BJ (cell line): ENCODE measurements at regions not wholly inside any gene's neighbourhood (a gene's known extent, or its start where the extent isn't known, plus 50 kb on each side); places are given as distances from the start of the nearest gene placed in this dataset.

Source experiments
- CTCF ChIA-PET: fragments of 350-600 bp; formaldehyde crosslinking; extraction: SDS; loops from one replicate; lab custom pipeline; 2021; ENCODE audit warnings: antibody characterized with exemption, inconsistent platforms; lab: Yijun Ruan, JAX
- POLR2A ChIA-PET: fragments of 300-600 bp; sonication (Branson Sonifier 250); formaldehyde crosslinking; extraction: SDS; loops from one replicate; lab custom pipeline; 2021; ENCODE audit warnings: antibody characterized with exemption; lab: Charles Lee
- DNase-seq: peaks from one replicate; pipeline ENCODE4 v3.0.0-alpha.2; 2011; ENCODE audit warnings: low read depth
- H3K27me3 ChIP-seq: 2 replicates; pipeline ENCODE4 v1.6.0; 2011; ENCODE audit warnings: low read length; ENCODE audit not compliant: control insufficient read depth, insufficient read depth
- H3K36me3 ChIP-seq: 2 replicates; pipeline ENCODE4 v1.5.1; 2011; ENCODE audit warnings: low read length; ENCODE audit not compliant: control insufficient read depth, insufficient read depth
- H3K4me3 ChIP-seq: 2 replicates; pipeline ENCODE4 v1.5.1; 2011; ENCODE audit warnings: low read depth, mild to moderate bottlenecking, control low read depth, low read length
- CTCF ChIP-seq: IDR thresholded peaks from 2 replicates; pipeline ENCODE4 v1.5.1; 2011; ENCODE audit warnings: low read depth, mild to moderate bottlenecking, control low read depth, inconsistent platforms, low read length, moderate library complexity; ENCODE audit not compliant: insufficient read depth

DNA sequence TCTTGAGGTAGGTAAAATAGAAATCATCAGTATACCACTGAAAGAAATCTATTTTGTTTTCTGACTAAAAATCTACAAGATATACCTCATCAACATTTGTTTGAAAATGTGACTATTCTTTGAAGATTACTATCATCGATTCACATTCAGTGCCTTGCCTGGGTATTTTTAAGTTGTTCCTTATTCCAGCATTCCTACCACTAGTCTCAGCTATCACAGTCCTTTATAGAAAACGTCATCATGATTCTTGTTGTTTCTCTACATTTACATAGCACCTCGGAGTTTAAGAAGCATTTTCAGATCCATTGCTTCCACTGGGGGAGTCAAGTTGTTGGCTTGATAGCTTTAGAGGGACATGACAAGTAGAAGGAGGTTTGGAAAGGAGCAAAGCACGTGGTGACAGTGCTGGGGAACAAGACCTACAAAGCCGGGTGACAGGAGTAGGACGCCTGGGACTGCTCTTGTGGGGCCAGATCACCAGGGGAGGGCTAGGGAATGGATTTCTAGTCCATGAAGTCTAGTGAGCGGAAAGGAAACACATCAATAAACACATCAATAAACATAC lies 61.5 kb downstream of the HES1 start:
- no peaks in the 10 kb centered on the region for H3K36me3 ChIP-seq
- DNase-seq: no peak
- POLR2A ChIA-PET: no interaction called here
- CTCF ChIA-PET: no interaction called here
- no peak for TF ChIP-seq CTCF
- no peak overlapping the region for H3K4me3 ChIP-seq
- H3K27me3 ChIP-seq: peaks cover 5% of the 10 kb centered on the region

DNA sequence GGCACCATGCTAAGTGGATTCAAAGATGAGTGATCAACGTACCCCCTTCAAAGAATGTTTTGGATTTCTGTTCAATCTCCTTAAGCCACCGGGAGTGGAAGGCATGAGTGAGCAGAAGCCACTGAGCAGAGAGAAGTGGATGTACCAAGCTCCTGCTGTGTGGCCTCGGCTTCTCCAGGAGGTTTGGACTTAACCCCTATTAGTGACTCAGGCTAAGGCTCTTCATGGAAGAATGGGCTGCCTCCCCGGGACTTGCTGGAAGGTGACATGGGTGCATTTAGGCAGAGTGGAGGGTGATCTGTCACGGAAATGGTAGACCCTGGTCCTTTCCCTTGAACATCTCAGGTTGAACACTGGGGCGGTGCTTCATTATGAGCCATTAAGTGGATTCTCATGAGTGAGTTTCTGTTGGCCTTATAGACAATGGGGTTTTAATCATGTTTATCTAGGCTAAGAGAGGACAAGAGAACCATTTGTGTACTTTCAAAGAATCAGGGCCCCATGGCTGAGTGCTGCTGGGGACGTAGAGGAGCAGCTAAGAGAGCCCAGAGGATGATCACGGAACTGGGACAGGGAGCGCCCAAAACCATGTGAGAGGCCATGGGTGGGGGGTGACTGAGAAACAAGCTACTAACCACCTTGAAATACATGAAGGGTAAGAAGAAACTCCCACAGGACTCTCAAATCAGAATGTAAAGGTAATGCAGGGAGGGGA lies 62.2 kb downstream of the HES1 start:
- no peak for DNase-seq
- Histone ChIP-seq H3K36me3 (no peaks in the 10 kb centered on the region), H3K27me3 (peaks cover 7% of the 10 kb centered on the region), H3K4me3 (no peak overlapping the region)
- CTCF ChIA-PET: no interaction called here
- no peak for TF ChIP-seq CTCF
- POLR2A ChIA-PET: no interaction called here

- Histone ChIP-seq H3K27me3 (peaks cover 13% of the 10 kb centered on the region), H3K4me3 (no peak overlapping the region), H3K36me3 (no peaks in the 10 kb centered on the region)
- DNase-seq: no peak
- no peak for TF ChIP-seq CTCF
- POLR2A ChIA-PET: no interaction called here
- CTCF ChIA-PET: no interaction called here
These were observed 63.0 kb downstream of the HES1 start for GRCh38 chr3:194198938-194199337.

GRCh38 chr3:194200422-194201081 lies 64.6 kb downstream of the HES1 start:
- peaks cover 20% of the 10 kb centered on the region for H3K27me3 ChIP-seq
- DNase-seq: no peak
- no peaks in the 10 kb centered on the region for H3K36me3 ChIP-seq
- ChIA-PET POLR2A (no interaction called here), CTCF (no interaction called here)
- H3K4me3 ChIP-seq: no peak overlapping the region
- TF ChIP-seq CTCF: no peak

DNA sequence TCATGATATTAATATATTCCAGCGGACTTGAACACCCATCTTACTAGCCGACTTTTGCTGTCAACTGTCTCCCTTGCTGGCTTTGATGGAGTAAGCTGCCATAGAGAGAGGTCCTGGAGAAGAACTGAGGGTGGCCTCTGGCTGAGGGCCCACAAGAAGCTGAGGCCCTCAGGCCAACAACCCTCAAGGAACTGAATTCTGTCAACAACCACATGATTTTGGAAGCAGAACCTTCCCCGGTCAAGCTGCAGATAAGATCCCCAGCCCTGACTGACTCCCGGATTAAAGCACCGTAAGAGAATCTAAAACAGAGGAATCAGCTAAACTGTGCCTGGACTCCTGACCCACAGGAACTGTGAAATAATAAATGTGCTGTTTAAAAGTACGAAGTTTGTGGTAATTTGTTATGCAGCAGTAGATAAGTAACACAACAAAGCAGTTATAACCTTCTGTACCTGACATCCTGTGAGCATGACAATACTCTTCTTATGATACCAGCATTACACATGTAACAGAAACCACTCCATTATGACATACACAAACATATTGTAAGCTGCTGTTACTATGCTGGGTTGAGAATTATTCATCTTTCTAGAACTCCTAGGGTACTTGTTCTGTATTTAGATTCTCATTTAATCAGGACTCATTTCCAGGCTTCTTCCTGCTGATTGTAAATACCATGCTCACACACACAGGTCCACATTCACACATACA lies 66.2 kb downstream of the HES1 start:
- H3K4me3 ChIP-seq: no peak overlapping the region
- no peak for TF ChIP-seq CTCF
- CTCF ChIA-PET: no interaction called here
- POLR2A ChIA-PET: no interaction called here
- H3K36me3 ChIP-seq: no peaks in the 10 kb centered on the region
- no peak for DNase-seq
- peaks cover 20% of the 10 kb centered on the region for H3K27me3 ChIP-seq
